ENCODE measurements at regions not wholly inside any gene's neighbourhood (a gene's known extent, or its start where the extent isn't known, plus 50 kb on each side); places are given as distances from the start of the nearest gene placed in this dataset.
A peak's percentile ranks its signal among the peaks of the same experiment; 100 is the strongest.

- no peak for ATAC-seq
- no peak for DNase-seq
- peaks cover 4 to 6% of the 10 kb centered on the region in 2 donors for H3K9me3 Mint-ChIP-seq
- H3K4me1 Mint-ChIP-seq: no peaks in the 10 kb centered on the region
- H3K4me3 Mint-ChIP-seq: no peak overlapping the region
- H3K27ac Mint-ChIP-seq: no peak overlapping the region
- H3K27me3 Mint-ChIP-seq: no peaks in the 10 kb centered on the region
Measured at GRCh38 chr1:14233510-14233909, 365.0 kb upstream of the KAZN start.

GRCh38 chr1:14236097-14236496 lies 362.4 kb upstream of the KAZN start:
- no peak overlapping the region for H3K4me3 Mint-ChIP-seq
- peaks cover 4 to 6% of the 10 kb centered on the region in 2 donors for H3K9me3 Mint-ChIP-seq
- H3K27me3 Mint-ChIP-seq: no peaks in the 10 kb centered on the region
- no peak overlapping the region for H3K27ac Mint-ChIP-seq
- ATAC-seq: no peak
- no peaks in the 10 kb centered on the region for H3K4me1 Mint-ChIP-seq
- DNase-seq: no peak

- Mint-ChIP-seq H3K9me3 (no peaks in the 10 kb centered on the region), H3K27me3 (no peaks in the 10 kb centered on the region), H3K27ac (peak overlapping the region in 1 of 2 donors; percentile 27), H3K4me1 (no peaks in the 10 kb centered on the region), H3K4me3 (no peak overlapping the region)
- DNase-seq (no peak), ATAC-seq (no peak)
Measured at GRCh38 chr1:14238472-14239307, 359.8 kb upstream of the KAZN start.

- no peak overlapping the region for H3K4me3 Mint-ChIP-seq
- ATAC-seq (no peak), DNase-seq (no peak)
- peaks cover 8% of the 10 kb centered on the region for H3K27me3 Mint-ChIP-seq
- no peaks in the 10 kb centered on the region for H3K4me1 Mint-ChIP-seq
- no peak overlapping the region for H3K27ac Mint-ChIP-seq
- no peaks in the 10 kb centered on the region for H3K9me3 Mint-ChIP-seq
Measured at GRCh38 chr1:14240265-14240664, 358.2 kb upstream of the KAZN start.

GRCh38 chr1:14242123-14242522 lies 356.4 kb upstream of the KAZN start:
- DNase-seq (no peak), ATAC-seq (no peak)
- Mint-ChIP-seq H3K4me3 (no peak overlapping the region), H3K9me3 (no peaks in the 10 kb centered on the region), H3K27me3 (peaks cover 8% of the 10 kb centered on the region), H3K27ac (no peak overlapping the region), H3K4me1 (no peaks in the 10 kb centered on the region)

- no peak for ATAC-seq
- H3K4me1 Mint-ChIP-seq: no peaks in the 10 kb centered on the region
- H3K27me3 Mint-ChIP-seq: peaks cover 8% of the 10 kb centered on the region
- no peak for DNase-seq
- peak overlapping the region in 1 of 2 donors; percentile 3 for H3K27ac Mint-ChIP-seq
- H3K9me3 Mint-ChIP-seq: no peaks in the 10 kb centered on the region
- H3K4me3 Mint-ChIP-seq: no peak overlapping the region
Measured at GRCh38 chr1:14242870-14243269, 355.6 kb upstream of the KAZN start.

GRCh38 chr1:14245954-14246353 lies 352.5 kb upstream of the KAZN start:
- Mint-ChIP-seq H3K4me1 (no peaks in the 10 kb centered on the region), H3K9me3 (no peaks in the 10 kb centered on the region), H3K27ac (no peak overlapping the region), H3K4me3 (no peak overlapping the region), H3K27me3 (peaks cover 8% of the 10 kb centered on the region)
- DNase-seq: no peak
- ATAC-seq: no peak

- no peak for DNase-seq
- H3K4me1 Mint-ChIP-seq: no peaks in the 10 kb centered on the region
- H3K4me3 Mint-ChIP-seq: no peak overlapping the region
- H3K27me3 Mint-ChIP-seq: peaks cover 8% of the 10 kb centered on the region
- ATAC-seq: no peak
- H3K9me3 Mint-ChIP-seq: no peaks in the 10 kb centered on the region
- no peak overlapping the region for H3K27ac Mint-ChIP-seq
Measured at GRCh38 chr1:14246471-14246870, 352.0 kb upstream of the KAZN start.

GRCh38 chr1:14247666-14248065 lies 350.8 kb upstream of the KAZN start:
- ATAC-seq: no peak
- DNase-seq: no peak
- Mint-ChIP-seq H3K4me3 (no peak overlapping the region), H3K4me1 (no peaks in the 10 kb centered on the region), H3K9me3 (no peaks in the 10 kb centered on the region), H3K27ac (no peak overlapping the region), H3K27me3 (peaks cover 8% of the 10 kb centered on the region)

- H3K27ac Mint-ChIP-seq: no peak overlapping the region
Measured at GRCh38 chr1:14251871-14252270, 346.6 kb upstream of the KAZN start.

GRCh38 chr1:14253676-14254075 lies 344.8 kb upstream of the KAZN start:
- DNase-seq (no peak), ATAC-seq (no peak)
- H3K4me3 Mint-ChIP-seq: no peak overlapping the region
- H3K4me1 Mint-ChIP-seq: no peaks in the 10 kb centered on the region
- no peak overlapping the region for H3K27ac Mint-ChIP-seq
- no peaks in the 10 kb centered on the region for H3K27me3 Mint-ChIP-seq
- H3K9me3 Mint-ChIP-seq: no peaks in the 10 kb centered on the region

More at GRCh38 chr1:14251871-14252270, 346.6 kb upstream of the KAZN start:
- Mint-ChIP-seq H3K9me3 (no peaks in the 10 kb centered on the region), H3K27me3 (no peaks in the 10 kb centered on the region), H3K4me3 (no peak overlapping the region), H3K4me1 (no peaks in the 10 kb centered on the region)
- ATAC-seq (no peak), DNase-seq (no peak)

GRCh38 chr1:14254251-14254650 lies 344.2 kb upstream of the KAZN start:
- no peak for ATAC-seq

GRCh38 chr1:14255233-14255632 lies 343.3 kb upstream of the KAZN start:
- no peak for DNase-seq
- H3K27ac Mint-ChIP-seq: no peak overlapping the region
- H3K27me3 Mint-ChIP-seq: no peaks in the 10 kb centered on the region
- ATAC-seq: no peak
- no peak overlapping the region for H3K4me3 Mint-ChIP-seq
- no peaks in the 10 kb centered on the region for H3K4me1 Mint-ChIP-seq
- no peaks in the 10 kb centered on the region for H3K9me3 Mint-ChIP-seq

More at GRCh38 chr1:14254251-14254650, 344.2 kb upstream of the KAZN start:
- no peak overlapping the region for H3K27ac Mint-ChIP-seq
- no peak for DNase-seq
- no peaks in the 10 kb centered on the region for H3K4me1 Mint-ChIP-seq
- no peaks in the 10 kb centered on the region for H3K27me3 Mint-ChIP-seq
- no peaks in the 10 kb centered on the region for H3K9me3 Mint-ChIP-seq
- no peak overlapping the region for H3K4me3 Mint-ChIP-seq

- no peaks in the 10 kb centered on the region for H3K9me3 Mint-ChIP-seq
- no peaks in the 10 kb centered on the region for H3K4me1 Mint-ChIP-seq
- no peaks in the 10 kb centered on the region for H3K27me3 Mint-ChIP-seq
Measured at GRCh38 chr1:14255711-14256110, 342.8 kb upstream of the KAZN start.

GRCh38 chr1:14259191-14259757 lies 339.2 kb upstream of the KAZN start:
- ATAC-seq: no peak
- DNase-seq: no peak
- Mint-ChIP-seq H3K4me1 (no peaks in the 10 kb centered on the region), H3K27me3 (peaks cover 9% of the 10 kb centered on the region), H3K4me3 (no peak overlapping the region), H3K27ac (no peak overlapping the region), H3K9me3 (no peaks in the 10 kb centered on the region)

More at GRCh38 chr1:14255711-14256110, 342.8 kb upstream of the KAZN start:
- H3K27ac Mint-ChIP-seq: no peak overlapping the region
- no peak overlapping the region for H3K4me3 Mint-ChIP-seq
- no peak for DNase-seq
- peak; percentile 50 for ATAC-seq

- no peak overlapping the region for H3K27ac Mint-ChIP-seq
- no peak overlapping the region for H3K4me3 Mint-ChIP-seq
- ATAC-seq (no peak), DNase-seq (no peak)
- no peaks in the 10 kb centered on the region for H3K4me1 Mint-ChIP-seq
- H3K9me3 Mint-ChIP-seq: no peaks in the 10 kb centered on the region
- peaks cover 9% of the 10 kb centered on the region for H3K27me3 Mint-ChIP-seq
Measured at GRCh38 chr1:14260480-14260879, 338.0 kb upstream of the KAZN start.
